Testis (tissue), 2 donors: ENCODE measurements at regions not wholly inside any gene's neighbourhood (a gene's known extent, or its start where the extent isn't known, plus 50 kb on each side); places are given as distances from the start of the nearest gene placed in this dataset.

Experiments
- DNase-seq: peaks from one replicate; pipeline ENCODE4 v3.0.0-alpha.2; 2019
- H3K27ac ChIP-seq, 2 donors: fragments of 200-600 bp; sonication (generic); one replicate each; pipeline ENCODE4 v1.5.1; 2019
- H3K27me3 ChIP-seq: fragments of 200-600 bp; sonication (generic); one replicate; pipeline ENCODE4 v1.5.1; 2019
- H3K36me3 ChIP-seq: fragments of 200-600 bp; sonication (generic); one replicate; pipeline ENCODE4 v1.5.1; 2017; ENCODE audit warnings: low read depth; ENCODE audit errors: missing control alignments
- H3K4me1 ChIP-seq: fragments of 200-600 bp; sonication (generic); one replicate; pipeline ENCODE4 v1.5.1; 2019
- H3K4me3 ChIP-seq, 2 donors: fragments of 200-600 bp; sonication (generic); one replicate each; pipeline ENCODE4 v1.5.1; 2017 to 2019
- H3K9me3 ChIP-seq: fragments of 200-600 bp; sonication (generic); one replicate; pipeline ENCODE4 v1.5.1; 2017
- CTCF ChIP-seq, 3 experiments: fragments of 450-650 bp in 2 of 3; fragments of 200-600 bp in 1 of 3; sonication (generic) in 1 of 3; IDR thresholded peaks; one replicate each; pipeline ENCODE4 v1.5.1; 2016 to 2019; ENCODE audit warnings: antibody characterized with exemption in 3 of 3, mild to moderate bottlenecking in 2 of 3, moderate library complexity in 1 of 3
- POLR2A ChIP-seq: fragments of 450-650 bp; IDR thresholded peaks from one replicate; pipeline ENCODE4 v1.6.1; 2017; ENCODE audit warnings: antibody characterized with exemption, mild to moderate bottlenecking, moderate library complexity
- WGBS, 2 donors: methylation state at CpG; one replicate each; pipeline ENCODE4 v1.1.5; 2018; 5-methylcytosine and 5-hydroxymethylcytosine counted together
- intact Hi-C: fragments of 100-400 bp; cut with DNase I; formaldehyde crosslinking; loops from one replicate; pipeline ENCODE4 v1.15.1; 2023; ENCODE audit warnings: low total_unique reads

- Histone ChIP-seq H3K9me3 (no peaks in the 10 kb centered on the region), H3K4me3 (no peak overlapping the region), H3K27ac (no peak overlapping the region), H3K4me1 (no peaks in the 10 kb centered on the region), H3K27me3 (no peaks in the 10 kb centered on the region), H3K36me3 (no peaks in the 10 kb centered on the region)
- TF ChIP-seq POLR2A: no peak
- TF ChIP-seq CTCF (IDR thresholded peaks at IDR 0.05): no peak
- 70 to 77% methylated on average over 5 of the region's 5 CpGs for WGBS, 2 donors
- no peak for DNase-seq
- intact Hi-C loops: no loop called here
Observed at GRCh38 chr20:60819511-60819910, 432.6 kb upstream of the CDH4 start.

- no peak for TF ChIP-seq POLR2A
- no peak for TF ChIP-seq CTCF (IDR thresholded peaks at IDR 0.05)
- Histone ChIP-seq H3K4me1 (no peaks in the 10 kb centered on the region), H3K4me3 (no peak overlapping the region), H3K36me3 (no peaks in the 10 kb centered on the region), H3K27me3 (no peaks in the 10 kb centered on the region), H3K9me3 (no peaks in the 10 kb centered on the region), H3K27ac (no peak overlapping the region)
- DNase-seq: no peak
- 84 to 87% methylated on average over 4 of the region's 4 CpGs for WGBS, 2 donors
- intact Hi-C loops: no loop called here
Observed at GRCh38 chr20:60820149-60820548, 431.9 kb upstream of the CDH4 start.

DNA sequence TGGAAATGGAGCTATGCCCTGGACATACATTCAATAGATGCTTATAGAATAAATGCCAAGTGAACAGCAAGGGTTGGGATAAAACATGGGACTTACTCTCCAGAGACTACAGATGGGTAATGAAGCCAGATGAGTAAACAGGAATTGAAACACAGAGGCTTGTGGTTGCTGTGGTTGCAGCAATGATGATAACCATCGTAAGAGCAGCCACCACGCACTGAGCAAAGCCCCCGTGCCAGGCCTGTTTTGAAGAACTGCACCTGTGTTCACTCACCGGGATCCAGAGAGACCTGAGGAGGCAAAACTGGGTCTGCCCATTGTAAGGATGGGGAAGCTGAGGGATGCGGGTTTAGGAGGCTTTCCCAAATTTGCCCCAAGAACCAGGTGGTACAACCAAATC is 431.1 kb upstream of the CDH4 start:
- 93% methylated on average over 5 of the region's 5 CpGs for WGBS, 2 donors
- intact Hi-C loops: no loop called here

DNA sequence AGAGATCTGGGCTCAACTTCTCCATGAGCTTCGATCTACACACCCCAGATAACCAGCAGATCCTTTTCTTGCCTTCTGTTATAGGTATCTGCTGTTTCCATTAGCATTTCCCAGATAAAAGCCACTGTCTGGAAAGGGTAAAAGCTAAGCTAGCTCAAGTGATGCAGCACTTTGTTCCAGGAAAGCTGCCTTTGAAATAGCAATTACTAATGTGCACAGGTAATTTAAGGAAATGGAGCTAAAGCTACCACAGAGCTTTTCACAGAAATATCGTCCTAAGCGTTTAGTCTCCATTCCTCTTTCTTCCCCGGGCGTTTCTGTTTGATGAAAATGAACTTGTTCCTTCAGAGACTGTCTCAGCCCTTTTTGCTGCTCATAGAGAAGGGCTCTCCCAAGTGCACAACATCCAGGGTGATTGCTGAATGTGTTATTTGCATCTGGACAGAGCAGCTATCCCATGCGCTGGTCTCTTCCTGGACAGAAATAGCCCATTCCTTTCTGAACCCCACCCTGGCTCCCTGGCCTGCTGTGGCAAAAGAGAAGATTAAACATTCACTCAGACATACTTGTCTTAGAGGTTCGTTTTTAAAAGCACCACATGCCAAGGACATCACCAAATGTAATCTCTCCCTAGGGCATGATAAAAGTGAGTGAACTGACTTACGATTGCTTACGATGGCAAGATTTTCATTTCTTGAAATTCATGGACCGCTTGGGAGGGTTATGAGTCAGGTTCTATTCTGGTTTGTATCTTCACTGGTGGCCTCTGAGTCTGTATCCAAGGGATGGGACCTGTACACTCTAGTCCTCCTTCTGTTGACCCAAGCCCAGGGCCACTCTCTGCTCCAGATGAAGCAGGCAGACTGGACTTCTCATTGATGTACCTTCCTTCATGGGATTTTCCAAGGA is 429.1 kb upstream of the CDH4 start:
- 49 to 55% methylated on average over 10 of the region's 10 CpGs for WGBS, 2 donors
- Histone ChIP-seq H3K4me3 (no peak overlapping the region), H3K27ac (no peak overlapping the region), H3K4me1 (no peaks in the 10 kb centered on the region), H3K9me3 (no peaks in the 10 kb centered on the region), H3K36me3 (no peaks in the 10 kb centered on the region), H3K27me3 (no peaks in the 10 kb centered on the region)
- TF ChIP-seq CTCF (IDR thresholded peaks at IDR 0.05) (no peak), POLR2A (no peak)
- DNase-seq: peak; percentile 56
- intact Hi-C loops: no loop called here

More for the DNA sequence above, 431.1 kb upstream of the CDH4 start:
- no peak for DNase-seq
- Histone ChIP-seq H3K27ac (no peak overlapping the region), H3K27me3 (no peaks in the 10 kb centered on the region), H3K36me3 (no peaks in the 10 kb centered on the region), H3K4me1 (no peaks in the 10 kb centered on the region), H3K4me3 (no peak overlapping the region), H3K9me3 (no peaks in the 10 kb centered on the region)
- TF ChIP-seq CTCF (IDR thresholded peaks at IDR 0.05) (no peak), POLR2A (no peak)

- intact Hi-C loops: no loop called here
Observed at GRCh38 chr20:60835876-60836275, 416.2 kb upstream of the CDH4 start.

More at GRCh38 chr20:60835876-60836275, 416.2 kb upstream of the CDH4 start:
- TF ChIP-seq POLR2A (no peak), CTCF (IDR thresholded peaks at IDR 0.05) (no peak)
- Histone ChIP-seq H3K27ac (no peak overlapping the region), H3K27me3 (no peaks in the 10 kb centered on the region), H3K4me1 (no peaks in the 10 kb centered on the region), H3K4me3 (no peak overlapping the region), H3K36me3 (no peaks in the 10 kb centered on the region), H3K9me3 (no peaks in the 10 kb centered on the region)
- WGBS, 2 donors: 86 to 97% methylated on average over 2 of the region's 2 CpGs
- DNase-seq: no peak
